IMR-90 (cell line): ENCODE measurements at regions not wholly inside any gene's neighbourhood (a gene's known extent, or its start where the extent isn't known, plus 50 kb on each side); places are given as distances from the start of the nearest gene placed in this dataset.

Source experiments
- ATAC-seq: fragments of 200-7000 bp; cut with Tn5 transposase; 2 replicates; pipeline ENCODE4 v1.9.1; 2020; ENCODE audit warnings: low read depth, mild to moderate bottlenecking, moderate library complexity
- BruUV-seq: library from RNA; stranded (reverse); fragments of 400-500 nt; replicated peaks from 2 replicates; lab custom pipeline; 2021; lab: Mats Ljungman, UMichigan
- CTCF ChIA-PET: fragments of 300-600 bp; formaldehyde crosslinking; extraction: SDS; loops from one replicate; lab custom pipeline; 2021; ENCODE audit warnings: antibody characterized with exemption; lab: Yijun Ruan, JAX
- POLR2A ChIA-PET: fragments of 300-600 bp; sonication (Branson Sonifier 250); formaldehyde crosslinking; loops from one replicate; lab custom pipeline; 2022; ENCODE audit warnings: antibody characterized with exemption; ENCODE audit not compliant: unreplicated experiment; lab: Charles Lee
- DNase-seq: peaks from one replicate; pipeline ENCODE4 v3.0.0; 2013
- H2AFZ ChIP-seq: replicated peaks from 2 replicates; pipeline ENCODE3; 2013; ENCODE audit warnings: low read length, mild to moderate bottlenecking; ENCODE audit not compliant: poor library complexity
- H2AK5ac ChIP-seq: 2 replicates; pipeline ENCODE4 v1.6.1; 2013; ENCODE audit warnings: low read depth, low read length, inconsistent platforms
- H2AK9ac ChIP-seq: replicated peaks from 2 replicates; pipeline ENCODE3; 2013; ENCODE audit warnings: mild to moderate bottlenecking, low read depth, low read length, moderate library complexity; ENCODE audit not compliant: poor library complexity
- H2BK120ac ChIP-seq: 2 replicates; pipeline ENCODE4 v1.6.1; 2013; ENCODE audit warnings: low read depth, low read length, inconsistent platforms
- H2BK15ac ChIP-seq: 3 replicates; pipeline ENCODE4 v1.6.1; 2013; ENCODE audit warnings: low read depth, low read length, inconsistent platforms
- H2BK20ac ChIP-seq: 2 replicates; pipeline ENCODE4 v1.6.1; 2013; ENCODE audit warnings: low read depth, mild to moderate bottlenecking, inconsistent platforms, low read length, moderate library complexity
- H2BK5ac ChIP-seq: 2 replicates; pipeline ENCODE4 v1.6.1; 2013; ENCODE audit warnings: mild to moderate bottlenecking, low read depth, low read length, inconsistent platforms; ENCODE audit not compliant: poor library complexity, severe bottlenecking
- H3K14ac ChIP-seq: replicated peaks from 2 replicates; pipeline ENCODE4 v1.6.1; 2013; ENCODE audit warnings: low read depth, low read length, inconsistent platforms
- H3K18ac ChIP-seq: 2 replicates; pipeline ENCODE4 v1.6.1; 2013; ENCODE audit warnings: low read depth, low read length, control low read depth
- H3K23ac ChIP-seq: 2 replicates; pipeline ENCODE4 v1.6.1; 2013; ENCODE audit warnings: low read depth, low read length, inconsistent platforms
- H3K27ac ChIP-seq: 2 replicates; pipeline ENCODE4 v1.5.1; 2013; ENCODE audit warnings: mild to moderate bottlenecking, control low read depth, low read length; ENCODE audit not compliant: insufficient read depth
- H3K27me3 ChIP-seq: 2 replicates; pipeline ENCODE4 v1.6.1; 2013; ENCODE audit warnings: low read length; ENCODE audit not compliant: control insufficient read depth, insufficient read depth
- H3K36me3 ChIP-seq: 2 replicates; pipeline ENCODE4 v1.6.1; 2013; ENCODE audit warnings: low read length, mixed read lengths; ENCODE audit not compliant: control insufficient read depth, insufficient read depth
- H3K4ac ChIP-seq: 2 replicates; pipeline ENCODE4 v1.6.1; 2013; ENCODE audit warnings: low read depth, low read length, inconsistent platforms
- H3K4me1 ChIP-seq: 2 replicates; pipeline ENCODE4 v1.6.1; 2013; ENCODE audit warnings: low read length, mixed read lengths; ENCODE audit not compliant: control insufficient read depth, insufficient read depth
- H3K4me2 ChIP-seq: 2 replicates; pipeline ENCODE4 v1.6.1; 2013; ENCODE audit warnings: low read depth, mild to moderate bottlenecking, control low read depth, low read length, moderate library complexity
- H3K4me3 ChIP-seq: 2 replicates; pipeline ENCODE4 v1.5.1; 2013; ENCODE audit warnings: low read depth, mild to moderate bottlenecking, control low read depth, low read length, moderate library complexity; ENCODE audit not compliant: insufficient read depth
- H3K56ac ChIP-seq: 2 replicates; pipeline ENCODE4 v1.6.1; 2013; ENCODE audit warnings: low read length, inconsistent platforms; ENCODE audit not compliant: insufficient read depth; ENCODE audit errors: extremely low read depth
- H3K79me1 ChIP-seq, 2 experiments: 2 replicates each; pipeline ENCODE4 v1.6.1; 2013; ENCODE audit warnings: low read length in 2 of 2, inconsistent platforms in 1 of 2, low read depth in 1 of 2
- H3K9ac ChIP-seq: 2 replicates; pipeline ENCODE4 v1.6.1; 2013; ENCODE audit warnings: low read depth, low read length, control low read depth
- H3K9me1 ChIP-seq: 2 replicates; pipeline ENCODE4 v1.6.1; 2013; ENCODE audit warnings: low read length, inconsistent platforms; ENCODE audit not compliant: insufficient read depth
- H3K9me3 ChIP-seq: 2 replicates; pipeline ENCODE4 v1.6.1; 2013; ENCODE audit warnings: low read length; ENCODE audit not compliant: control insufficient read depth, insufficient read depth
- H4K20me1 ChIP-seq: 2 replicates; pipeline ENCODE4 v1.6.1; 2013; ENCODE audit warnings: low read length, inconsistent platforms; ENCODE audit not compliant: insufficient read depth
- H4K5ac ChIP-seq: 2 replicates; pipeline ENCODE4 v1.6.1; 2013; ENCODE audit warnings: mild to moderate bottlenecking, low read depth, low read length, control low read depth
- H4K8ac ChIP-seq, 2 experiments: 2 replicates each; pipeline ENCODE4 v1.6.1; 2013; ENCODE audit warnings: low read depth in 2 of 2, low read length in 2 of 2, control low read depth in 1 of 2, inconsistent platforms in 1 of 2
- H4K91ac ChIP-seq: 2 replicates; pipeline ENCODE4 v1.6.1; 2013; ENCODE audit warnings: low read depth, low read length, inconsistent platforms; ENCODE audit not compliant: insufficient read depth
- CEBPB ChIP-seq: IDR thresholded peaks from 2 replicates; pipeline ENCODE4 v1.6.1; 2012; ENCODE audit warnings: low read depth, low read length, improper control_type of control experiment
- FOS ChIP-seq: fragments of 150-350 bp; IDR thresholded peaks from 2 replicates; pipeline ENCODE4 v1.6.1; 2016; ENCODE audit warnings: low read depth, low read length
- RCOR1 ChIP-seq: IDR thresholded peaks from 2 replicates; pipeline ENCODE4 v1.6.1; 2012; ENCODE audit warnings: mild to moderate bottlenecking, low read length, improper control_type of control experiment; ENCODE audit not compliant: insufficient replicate concordance
- WGBS, 2 experiments: methylation state at CpG; one replicate each; pipeline versions ENCODE4 v1.1.5 to v1.1.7; 2013; ENCODE audit warnings: missing lambda C conversion rate in 2 of 2; ENCODE audit not compliant: insufficient read length in 1 of 2; ENCODE audit errors: extremely low coverage in 2 of 2; 5-methylcytosine and 5-hydroxymethylcytosine counted together
- dilution Hi-C: fragments of 300-500 bp; cut with HindIII; formaldehyde crosslinking; loops from one replicate; pipeline ENCODE4 v1.14.3; 2018; ENCODE audit warnings: low sequenced_read_pairs; ENCODE audit not compliant: unreplicated experiment
- in situ Hi-C: fragments of 300-500 bp; cut with MboI; formaldehyde crosslinking; loops from 3 replicates; pipeline ENCODE4 v1.14.3; 2019; ENCODE audit warnings: low sequenced_read_pairs, inconsistent platforms, mixed read lengths
- intact Hi-C: fragments of 100-400 bp; cut with micrococcal nuclease; formaldehyde crosslinking; loops from 2 replicates; pipeline ENCODE4 v1.10.0; 2022

DNA sequence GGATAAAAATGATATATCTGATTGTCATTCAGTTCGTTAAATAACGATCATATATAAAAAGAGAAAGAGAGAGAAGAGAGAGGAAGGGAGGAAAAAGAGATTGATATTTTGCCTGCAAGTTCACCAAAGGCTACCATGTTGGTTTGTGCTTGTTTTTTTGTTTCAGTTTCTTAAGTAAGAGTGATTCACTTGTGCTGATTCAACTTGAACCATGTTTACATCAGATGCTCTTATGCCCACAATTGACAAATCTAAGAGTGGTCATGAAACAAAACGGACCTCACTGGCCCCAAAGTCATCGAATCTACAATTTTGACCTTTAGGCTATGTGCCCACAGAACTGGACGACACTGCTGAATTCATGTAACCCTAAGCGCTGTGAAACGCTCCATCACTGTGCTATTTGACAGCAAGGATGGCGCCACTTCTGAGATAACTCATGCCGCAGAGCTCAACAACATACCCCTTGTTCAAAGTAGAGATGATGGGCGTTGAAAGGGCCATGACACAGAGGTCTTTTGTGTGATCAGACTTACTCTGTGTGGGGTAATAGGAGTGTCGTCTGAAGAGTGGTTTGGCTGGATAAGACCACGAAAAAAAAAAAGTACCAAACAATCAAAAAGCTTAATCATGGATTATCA lies 481.4 kb downstream of the SETD4 start:
- Histone ChIP-seq H2BK20ac (peak overlapping the region; percentile 75; the same call in 1 of the 2 replicates), H3K4me2 (no peak overlapping the region), H2AK9ac (no peak overlapping the region), H3K9me3 (peaks cover 2% of the 10 kb centered on the region; the same call in 1 of the 2 replicates), H4K5ac (peak overlapping the region; percentile 60; the same call in 1 of the 2 replicates), H3K36me3 (no peaks in the 10 kb centered on the region), H3K56ac (no peak overlapping the region), H3K4me3 (no peak overlapping the region), H4K8ac (peak overlapping the region; percentile 12 to 44; a peak in 1 of 4 replicates), H2BK5ac (peak overlapping the region; percentile 48), H3K27me3 (no peaks in the 10 kb centered on the region), H3K27ac (no peak overlapping the region), H3K9ac (no peak overlapping the region), H3K14ac (peak overlapping the region; percentile 25), H3K4me1 (peaks cover 21% of the 10 kb centered on the region), H3K9me1 (peaks cover 17% of the 10 kb centered on the region), H3K79me1 (no peaks in the 10 kb centered on the region), H2BK120ac (peak overlapping the region; percentile 73), H3K23ac (0 out of 2 replicates have a peak overlapping the region, but pooled peaks have one; percentile 26), H2AK5ac (peak overlapping the region; percentile 83), H4K20me1 (no peaks in the 10 kb centered on the region), H4K91ac (peak overlapping the region; percentile 59; the same call in 1 of the 2 replicates), H3K18ac (peak overlapping the region; percentile 93), H3K4ac (peak overlapping the region; percentile 73), H2AFZ (no peak overlapping the region), H2BK15ac (peak overlapping the region; percentile 56)
- intact Hi-C loops = loop anchor here (10.0 kb wide), 1 partner anchor 64 kb away; no protein-coding TSS in a partner anchor
- BruUV-seq = no TSS peak
- no peak for ATAC-seq
- 74% methylated on average over 4 of the region's 12 CpGs; no CpG with 5 or more reads in 1 of the 2 experiments for WGBS, 2 experiments
- dilution Hi-C loops = no loop called here
- ChIA-PET POLR2A (no interaction called here), CTCF (no interaction called here)
- DNase-seq = peak; percentile 66
- TF ChIP-seq RCOR1 = no peak
- peak; percentile 38; the same call in 1 of the 2 replicates for TF ChIP-seq FOS
- TF ChIP-seq CEBPB = peak; percentile 20; the same call in 1 of the 2 replicates
- in situ Hi-C loops = no loop called here
